NB4 (cell line): ENCODE measurements at regions not wholly inside any gene's neighbourhood (a gene's known extent, or its start where the extent isn't known, plus 50 kb on each side); places are given as distances from the start of the nearest gene placed in this dataset.

Experiments used
- DNase-seq: peaks from one replicate; pipeline ENCODE4 v3.0.0; 2010; ENCODE audit warnings: low read depth
- H3K4me3 ChIP-seq: one replicate; pipeline ENCODE4 v1.5.1; 2011; ENCODE audit warnings: mild to moderate bottlenecking, low read depth, low read length, moderate library complexity
- CTCF ChIP-seq: IDR thresholded peaks from one replicate; pipeline ENCODE4 v1.5.1; 2012; ENCODE audit warnings: low read depth, low read length
- MYC ChIP-seq: IDR thresholded peaks from 2 replicates; pipeline ENCODE4 v1.6.1; 2011; ENCODE audit warnings: low read depth, low read length
- POLR2A ChIP-seq: IDR thresholded peaks from 2 replicates; pipeline ENCODE4 v1.6.1; 2011; ENCODE audit warnings: mild to moderate bottlenecking; ENCODE audit not compliant: insufficient read length; ENCODE audit errors: extremely low read depth
- TF ChIP-seq, protein P1 (sequence below): IDR thresholded peaks from 2 replicates; pipeline ENCODE4 v1.6.1; 2011; ENCODE audit warnings: low read depth, low read length

DNA sequence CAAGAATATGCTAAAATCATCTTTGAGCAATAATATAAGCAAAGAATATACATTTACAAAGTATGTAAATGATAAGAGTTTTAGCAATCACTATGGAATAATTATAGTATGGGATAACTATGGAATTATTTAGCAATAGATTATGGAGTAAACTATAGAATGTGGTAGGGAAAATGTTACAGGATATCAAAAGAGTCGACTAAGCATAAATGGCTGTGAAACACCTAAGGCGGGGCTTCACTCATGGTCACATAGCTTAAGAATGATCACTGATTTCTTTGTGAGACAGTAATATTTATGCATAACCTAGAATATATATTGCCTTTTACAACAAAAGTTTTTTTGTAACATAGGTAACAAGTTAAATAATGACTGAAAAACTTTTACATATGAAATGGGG is 2049.7 kb downstream of the ARAP2 start:
- TF ChIP-seq, protein P1, sequence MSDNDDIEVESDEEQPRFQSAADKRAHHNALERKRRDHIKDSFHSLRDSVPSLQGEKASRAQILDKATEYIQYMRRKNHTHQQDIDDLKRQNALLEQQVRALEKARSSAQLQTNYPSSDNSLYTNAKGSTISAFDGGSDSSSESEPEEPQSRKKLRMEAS = no peak
- TF ChIP-seq POLR2A = no peak
- no peak for TF ChIP-seq MYC
- TF ChIP-seq CTCF = no peak
- no peak for DNase-seq

DNA sequence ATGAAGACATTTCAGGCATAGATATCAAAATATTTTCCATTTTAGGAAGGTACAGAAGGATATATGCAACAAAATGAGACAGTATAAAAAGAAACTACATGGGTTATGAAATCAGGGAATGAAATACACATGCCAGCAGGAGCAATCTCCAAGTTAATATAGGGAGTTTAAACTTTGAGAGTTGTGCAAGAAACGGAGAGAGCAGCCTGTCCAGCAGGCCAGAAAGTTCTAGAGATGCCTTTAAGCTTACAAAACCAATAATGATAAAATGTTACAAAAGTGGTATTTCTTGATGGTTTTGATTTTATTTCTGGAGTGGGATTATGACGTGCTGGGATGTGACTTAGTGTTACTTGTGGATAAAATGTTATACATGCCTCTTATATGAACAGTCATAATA is 2047.9 kb downstream of the ARAP2 start:
- TF ChIP-seq, protein P1 = no peak
- TF ChIP-seq POLR2A (no peak), MYC (no peak), CTCF (no peak)

More for the DNA sequence above, 2049.7 kb downstream of the ARAP2 start:
- no peak overlapping the region for H3K4me3 ChIP-seq

DNA sequence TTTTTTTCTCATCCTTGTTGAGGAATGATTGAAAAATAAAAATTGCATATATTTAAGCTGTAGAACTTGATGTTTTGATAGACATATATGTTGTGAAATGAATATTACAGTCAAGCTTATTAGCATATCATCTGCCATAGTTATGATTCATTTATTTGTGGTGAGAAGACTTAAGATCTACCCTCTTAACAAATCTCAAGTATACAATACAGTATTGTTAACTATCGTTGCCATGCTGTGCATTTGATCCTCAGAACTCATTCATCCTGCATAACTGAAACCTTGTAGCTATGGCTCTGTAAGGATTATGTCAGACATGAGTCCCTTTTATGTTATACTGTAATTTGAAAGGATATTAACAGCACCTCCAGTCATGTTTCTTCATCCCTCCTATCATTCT is 2045.3 kb downstream of the ARAP2 start:
- H3K4me3 ChIP-seq = no peak overlapping the region
- TF ChIP-seq POLR2A (no peak), CTCF (no peak), MYC (no peak)
- TF ChIP-seq, protein P1 = no peak
- DNase-seq = no peak

More for the DNA sequence above, 2047.9 kb downstream of the ARAP2 start:
- no peak for DNase-seq
- no peak overlapping the region for H3K4me3 ChIP-seq

- TF ChIP-seq, protein P1 = no peak
- TF ChIP-seq POLR2A (no peak), MYC (no peak)
- no peak overlapping the region for H3K4me3 ChIP-seq
- no peak for DNase-seq
Measured at GRCh38 chr4:34200535-34200934, 2043.8 kb downstream of the ARAP2 start.

DNA sequence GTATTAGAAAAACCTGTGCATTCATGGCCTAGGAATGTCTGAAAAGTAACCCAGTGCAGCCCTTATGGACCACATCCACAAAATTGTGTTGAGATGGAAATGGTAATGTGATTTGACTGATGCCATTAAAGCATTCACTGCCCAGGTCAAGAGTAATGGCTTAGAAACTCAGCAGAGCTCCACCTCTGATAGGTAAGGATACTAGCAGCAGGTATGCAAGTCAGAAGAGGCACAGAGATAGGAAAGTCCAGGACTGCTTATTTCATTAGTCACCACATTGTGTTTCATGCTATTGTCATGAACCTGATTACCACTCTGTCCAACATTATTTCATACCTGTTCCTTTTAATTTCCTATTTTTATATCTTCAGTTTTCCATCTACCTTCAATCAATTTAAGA is 2042.2 kb downstream of the ARAP2 start:
- H3K4me3 ChIP-seq = no peak overlapping the region
- TF ChIP-seq MYC (no peak), CTCF (no peak), POLR2A (no peak)
- TF ChIP-seq, protein P1 = no peak
- no peak for DNase-seq

DNA sequence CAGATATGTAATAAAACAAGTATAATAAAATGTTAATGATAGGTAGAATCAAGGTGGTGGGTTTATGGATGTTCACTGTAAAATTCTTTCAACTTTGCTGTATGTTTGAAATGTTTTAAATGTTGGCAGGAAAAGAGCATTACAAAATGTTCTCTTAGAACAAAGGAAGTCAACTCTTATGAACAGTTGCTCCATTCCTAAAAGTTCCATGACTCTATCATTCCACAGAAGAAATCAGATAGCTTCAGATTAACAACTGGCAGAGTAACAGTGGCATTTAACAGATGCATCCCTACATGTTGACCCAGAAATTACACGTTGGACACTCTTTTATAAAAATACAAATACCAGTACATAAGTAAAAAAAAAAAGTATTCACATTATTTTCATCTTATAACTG is 2023.7 kb downstream of the ARAP2 start:
- DNase-seq = no peak
- no peak overlapping the region for H3K4me3 ChIP-seq
- TF ChIP-seq MYC (no peak), CTCF (no peak), POLR2A (no peak)
